ENCODE measurements at regions not wholly inside any gene's neighbourhood (a gene's known extent, or its start where the extent isn't known, plus 50 kb on each side); places are given as distances from the start of the nearest gene placed in this dataset.

GRCh38 chr4:175308236-175308635 lies 390.1 kb downstream of the ADAM29 start:
- H3K9me3 Mint-ChIP-seq (ENCODE audit: unreplicated experiment), result no peaks in the 10 kb centered on the region
- no peak overlapping the region for H3K4me3 ChIP-seq (ENCODE audit: insufficient read depth, low read depth, low read length)
- peak overlapping the region; percentile 72 for H3K27ac Mint-ChIP-seq (ENCODE audit: unreplicated experiment)
- no peak overlapping the region for H3K9ac ChIP-seq (ENCODE audit: low read length)
- H3K36me3 Mint-ChIP-seq (ENCODE audit: low read depth, unreplicated experiment), result no peaks in the 10 kb centered on the region
- no peak overlapping the region for H3K4me3 Mint-ChIP-seq (ENCODE audit: unreplicated experiment)
- H2AFZ ChIP-seq (ENCODE audit: low read depth, low read length), result no peak overlapping the region
- no peaks in the 10 kb centered on the region for H3K36me3 ChIP-seq (ENCODE audit: insufficient read depth, low read length)
- TF ChIP-seq CTCF (IDR thresholded peaks at IDR 0.05; ENCODE audit: insufficient read depth, low read depth, low read length), result no peak
- TF ChIP-seq EZH2 (IDR thresholded peaks at IDR 0.05; ENCODE audit: insufficient read depth, low read length), result no peak
- no peaks in the 10 kb centered on the region for H3K9me3 ChIP-seq (ENCODE audit: insufficient read depth, low read depth, low read length)
- peaks cover 9% of the 10 kb centered on the region for H3K4me1 ChIP-seq (ENCODE audit: insufficient read depth, low read length)
- DNase-seq (ENCODE audit: low read depth), result peak; percentile 39
- H3K27me3 ChIP-seq (ENCODE audit: insufficient read depth, low read length), result no peaks in the 10 kb centered on the region
- FAIRE-seq, result no peak
- H3K79me2 ChIP-seq (ENCODE audit: insufficient read depth, low read length), result no peaks in the 10 kb centered on the region
- no peaks in the 10 kb centered on the region for H4K20me1 ChIP-seq (ENCODE audit: insufficient read depth, low read length)
- peak overlapping the region; percentile 29 for H3K4me2 ChIP-seq (ENCODE audit: low read length)
- H3K27me3 Mint-ChIP-seq (ENCODE audit: low read depth, unreplicated experiment), result no peaks in the 10 kb centered on the region
- H3K27ac ChIP-seq (ENCODE audit: low read depth, low read length), result peak overlapping the region; percentile 33
- H3K4me1 Mint-ChIP-seq (ENCODE audit: low read depth, unreplicated experiment), result peaks cover 18% of the 10 kb centered on the region

GRCh38 chr4:175309041-175309440 lies 390.9 kb downstream of the ADAM29 start:
- no peaks in the 10 kb centered on the region for H3K9me3 Mint-ChIP-seq (ENCODE audit: unreplicated experiment)
- Histone ChIP-seq H3K4me1 (ENCODE audit: insufficient read depth, low read length) (peaks cover 9% of the 10 kb centered on the region), H4K20me1 (ENCODE audit: insufficient read depth, low read length) (no peaks in the 10 kb centered on the region), H3K36me3 (ENCODE audit: insufficient read depth, low read length) (no peaks in the 10 kb centered on the region), H3K79me2 (ENCODE audit: insufficient read depth, low read length) (no peaks in the 10 kb centered on the region), H3K9ac (ENCODE audit: low read length) (no peak overlapping the region), H3K4me3 (ENCODE audit: insufficient read depth, low read depth, low read length) (no peak overlapping the region), H3K4me2 (ENCODE audit: low read length) (peak overlapping the region; percentile 29), H3K27me3 (ENCODE audit: insufficient read depth, low read length) (no peaks in the 10 kb centered on the region), H3K27ac (ENCODE audit: low read depth, low read length) (no peak overlapping the region), H3K9me3 (ENCODE audit: insufficient read depth, low read depth, low read length) (no peaks in the 10 kb centered on the region), H2AFZ (ENCODE audit: low read depth, low read length) (peak overlapping the region; percentile 3)
- no peaks in the 10 kb centered on the region for H3K27me3 Mint-ChIP-seq (ENCODE audit: low read depth, unreplicated experiment)
- no peak overlapping the region for H3K4me3 Mint-ChIP-seq (ENCODE audit: unreplicated experiment)
- no peaks in the 10 kb centered on the region for H3K36me3 Mint-ChIP-seq (ENCODE audit: low read depth, unreplicated experiment)
- peak; percentile 21 for DNase-seq (ENCODE audit: low read depth)
- FAIRE-seq, result no peak
- TF ChIP-seq EZH2 (IDR thresholded peaks at IDR 0.05; ENCODE audit: insufficient read depth, low read length) (no peak), CTCF (IDR thresholded peaks at IDR 0.05; ENCODE audit: insufficient read depth, low read depth, low read length) (no peak)
- peaks cover 18% of the 10 kb centered on the region for H3K4me1 Mint-ChIP-seq (ENCODE audit: low read depth, unreplicated experiment)
- H3K27ac Mint-ChIP-seq (ENCODE audit: unreplicated experiment), result no peak overlapping the region

- no peaks in the 10 kb centered on the region for H3K9me3 ChIP-seq (ENCODE audit: insufficient read depth, low read depth, low read length)
- no peaks in the 10 kb centered on the region for H3K27me3 ChIP-seq (ENCODE audit: insufficient read depth, low read length)
- no peak for TF ChIP-seq EZH2 (IDR thresholded peaks at IDR 0.05; ENCODE audit: insufficient read depth, low read length)
- no peak for TF ChIP-seq CTCF (IDR thresholded peaks at IDR 0.05; ENCODE audit: insufficient read depth, low read depth, low read length)
- Mint-ChIP-seq H3K9me3 (ENCODE audit: unreplicated experiment) (no peaks in the 10 kb centered on the region), H3K27ac (ENCODE audit: unreplicated experiment) (no peak overlapping the region), H3K4me3 (ENCODE audit: unreplicated experiment) (no peak overlapping the region), H3K36me3 (ENCODE audit: low read depth, unreplicated experiment) (no peaks in the 10 kb centered on the region), H3K27me3 (ENCODE audit: low read depth, unreplicated experiment) (no peaks in the 10 kb centered on the region), H3K4me1 (ENCODE audit: low read depth, unreplicated experiment) (peaks cover under 1% of the 10 kb centered on the region)
- no peak overlapping the region for H3K27ac ChIP-seq (ENCODE audit: low read depth, low read length)
- H3K4me1 ChIP-seq (ENCODE audit: insufficient read depth, low read length), result no peaks in the 10 kb centered on the region
- no peak overlapping the region for H2AFZ ChIP-seq (ENCODE audit: low read depth, low read length)
- no peaks in the 10 kb centered on the region for H4K20me1 ChIP-seq (ENCODE audit: insufficient read depth, low read length)
- DNase-seq (ENCODE audit: low read depth), result peak; percentile 24
- H3K4me2 ChIP-seq (ENCODE audit: low read length), result no peak overlapping the region
- no peak overlapping the region for H3K9ac ChIP-seq (ENCODE audit: low read length)
- H3K36me3 ChIP-seq (ENCODE audit: insufficient read depth, low read length), result no peaks in the 10 kb centered on the region
- FAIRE-seq, result no peak
- no peaks in the 10 kb centered on the region for H3K79me2 ChIP-seq (ENCODE audit: insufficient read depth, low read length)
- no peak overlapping the region for H3K4me3 ChIP-seq (ENCODE audit: insufficient read depth, low read depth, low read length)
Measured at GRCh38 chr4:175325230-175325629, 407.1 kb downstream of the ADAM29 start.
